Neural progenitor cell (in vitro differentiated cells): ENCODE measurements at regions not wholly inside any gene's neighbourhood (a gene's known extent, or its start where the extent isn't known, plus 50 kb on each side); places are given as distances from the start of the nearest gene placed in this dataset.
"Not testable (repeated sequence)": the region's sequence is repeated elsewhere in the genome, so short reads cannot be mapped to it uniquely, and the experiment has no call there.

ENCODE experiments used
- EZH2 ChIP-seq: fragments of 200-600 bp; sonication (generic); IDR thresholded peaks from 2 replicates; pipeline ENCODE4 v1.6.1; 2017; ENCODE audit warnings: antibody characterized with exemption, mild to moderate bottlenecking, moderate library complexity
- EZH2phosphoT487 ChIP-seq: fragments of 200-600 bp; sonication (generic); IDR thresholded peaks from 2 replicates; pipeline ENCODE4 v1.6.1; 2017; ENCODE audit warnings: antibody characterized with exemption
- TF ChIP-seq, protein P1 (sequence below): fragments of 200-600 bp; sonication (generic); IDR thresholded peaks from 2 replicates; pipeline ENCODE4 v1.5.1; 2017; ENCODE audit warnings: antibody characterized with exemption, mild to moderate bottlenecking

DNA sequence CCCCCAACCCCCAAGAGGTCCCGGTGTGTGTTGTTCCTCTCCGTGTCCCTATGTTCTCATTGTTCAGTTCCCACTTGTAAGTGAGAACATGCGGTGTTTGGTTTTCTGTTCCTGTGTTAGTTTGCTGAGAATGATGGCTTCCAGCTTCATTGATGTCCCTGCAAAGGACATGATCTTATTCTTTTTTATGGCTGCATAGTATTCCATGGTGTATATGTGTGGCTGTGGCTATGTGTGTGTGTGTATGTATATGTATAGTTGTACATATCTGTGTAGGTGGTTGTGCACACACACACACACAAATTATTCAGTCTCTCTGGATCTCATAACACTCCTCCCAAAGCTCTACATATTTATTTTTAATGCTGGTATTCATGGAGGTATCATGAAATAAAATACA, 165.8 kb upstream of the KAZN start:
- not testable (repeated sequence) for TF ChIP-seq EZH2, EZH2phosphoT487
- TF ChIP-seq, protein P1, sequence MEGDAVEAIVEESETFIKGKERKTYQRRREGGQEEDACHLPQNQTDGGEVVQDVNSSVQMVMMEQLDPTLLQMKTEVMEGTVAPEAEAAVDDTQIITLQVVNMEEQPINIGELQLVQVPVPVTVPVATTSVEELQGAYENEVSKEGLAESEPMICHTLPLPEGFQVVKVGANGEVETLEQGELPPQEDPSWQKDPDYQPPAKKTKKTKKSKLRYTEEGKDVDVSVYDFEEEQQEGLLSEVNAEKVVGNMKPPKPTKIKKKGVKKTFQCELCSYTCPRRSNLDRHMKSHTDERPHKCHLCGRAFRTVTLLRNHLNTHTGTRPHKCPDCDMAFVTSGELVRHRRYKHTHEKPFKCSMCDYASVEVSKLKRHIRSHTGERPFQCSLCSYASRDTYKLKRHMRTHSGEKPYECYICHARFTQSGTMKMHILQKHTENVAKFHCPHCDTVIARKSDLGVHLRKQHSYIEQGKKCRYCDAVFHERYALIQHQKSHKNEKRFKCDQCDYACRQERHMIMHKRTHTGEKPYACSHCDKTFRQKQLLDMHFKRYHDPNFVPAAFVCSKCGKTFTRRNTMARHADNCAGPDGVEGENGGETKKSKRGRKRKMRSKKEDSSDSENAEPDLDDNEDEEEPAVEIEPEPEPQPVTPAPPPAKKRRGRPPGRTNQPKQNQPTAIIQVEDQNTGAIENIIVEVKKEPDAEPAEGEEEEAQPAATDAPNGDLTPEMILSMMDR, result not testable (repeated sequence)
